Ascending aorta (tissue), 2 donors: ENCODE measurements at regions not wholly inside any gene's neighbourhood (a gene's known extent, or its start where the extent isn't known, plus 50 kb on each side); places are given as distances from the start of the nearest gene placed in this dataset.

ENCODE experiments used
- DNase-seq, 2 donors: peaks; one replicate each; pipeline ENCODE4 v3.0.0-alpha.2; 2019; ENCODE audit warnings: low spot score in 2 of 2
- H3K27ac ChIP-seq, 2 donors: fragments of 200-600 bp; sonication (generic); one replicate each; pipeline ENCODE4 v1.5.1; 2016 to 2017; ENCODE audit warnings: mild to moderate bottlenecking in 1 of 2
- H3K27me3 ChIP-seq: fragments of 200-600 bp; sonication (generic); one replicate; pipeline ENCODE4 v1.5.1; 2017
- H3K36me3 ChIP-seq, 2 donors: fragments of 200-600 bp; sonication (generic); one replicate each; pipeline ENCODE4 v1.5.1; 2016
- H3K4me1 ChIP-seq, 2 donors: fragments of 200-600 bp; sonication (generic); one replicate each; pipeline ENCODE4 v1.5.1; 2016 to 2017; ENCODE audit warnings: mild to moderate bottlenecking in 1 of 2
- H3K4me3 ChIP-seq, 2 donors: fragments of 200-600 bp; sonication (generic); one replicate each; pipeline ENCODE4 v1.5.1; 2016 to 2017; ENCODE audit warnings: mild to moderate bottlenecking in 1 of 2
- H3K9me3 ChIP-seq, 2 donors: fragments of 200-600 bp; sonication (generic); one replicate each; pipeline ENCODE4 v1.5.1; 2016
- CTCF ChIP-seq, 3 experiments: fragments of 200-600 bp in 2 of 3; fragments of 450-650 bp in 1 of 3; sonication (generic) in 2 of 3; IDR thresholded peaks; one replicate each; pipeline ENCODE4 v1.5.1; 2016 to 2019; ENCODE audit warnings: antibody characterized with exemption in 3 of 3, mild to moderate bottlenecking in 1 of 3, moderate library complexity in 1 of 3
- intact Hi-C: fragments of 100-400 bp; cut with DNase I; formaldehyde crosslinking; loops from one replicate; pipeline ENCODE4 v1.15.1; 2023

- no peak for DNase-seq
- no peak for TF ChIP-seq CTCF (IDR thresholded peaks at IDR 0.05)
- no peak overlapping the region for H3K27ac ChIP-seq
These were observed 231.7 kb downstream of the C4orf33 start for GRCh38 chr4:129327637-129328036.

DNA sequence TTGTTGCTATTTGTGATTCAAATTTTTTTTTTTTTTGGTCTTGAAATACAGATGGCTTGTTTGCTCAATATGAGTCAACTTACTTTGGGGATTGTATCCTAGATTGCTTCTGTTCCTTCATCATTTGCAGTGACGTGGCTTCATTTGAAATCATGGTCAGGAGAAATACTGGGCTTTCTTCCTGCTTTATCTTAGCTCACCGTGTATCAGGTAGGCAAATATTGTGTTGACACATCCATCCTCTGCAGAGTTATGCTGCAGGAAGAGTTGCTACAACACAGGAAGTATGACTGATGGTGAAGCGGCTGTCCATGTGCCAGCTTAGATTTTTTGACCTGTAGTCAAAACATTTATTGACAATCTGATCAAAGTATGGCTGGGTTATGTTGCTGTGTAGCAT lies 232.2 kb downstream of the C4orf33 start:
- no peaks in the 10 kb centered on the region for H3K36me3 ChIP-seq
- no peak for TF ChIP-seq CTCF (IDR thresholded peaks at IDR 0.05)
- no peaks in the 10 kb centered on the region for H3K9me3 ChIP-seq
- no peak overlapping the region for H3K27ac ChIP-seq
- no peaks in the 10 kb centered on the region for H3K27me3 ChIP-seq
- DNase-seq = no peak
- no peaks in the 10 kb centered on the region for H3K4me1 ChIP-seq
- intact Hi-C loops = no loop called here
- no peak overlapping the region for H3K4me3 ChIP-seq

More at GRCh38 chr4:129327637-129328036, 231.7 kb downstream of the C4orf33 start:
- no peak overlapping the region for H3K4me3 ChIP-seq
- intact Hi-C loops = no loop called here
- H3K9me3 ChIP-seq = no peaks in the 10 kb centered on the region
- no peaks in the 10 kb centered on the region for H3K27me3 ChIP-seq
- H3K4me1 ChIP-seq = no peaks in the 10 kb centered on the region
- no peaks in the 10 kb centered on the region for H3K36me3 ChIP-seq

DNA sequence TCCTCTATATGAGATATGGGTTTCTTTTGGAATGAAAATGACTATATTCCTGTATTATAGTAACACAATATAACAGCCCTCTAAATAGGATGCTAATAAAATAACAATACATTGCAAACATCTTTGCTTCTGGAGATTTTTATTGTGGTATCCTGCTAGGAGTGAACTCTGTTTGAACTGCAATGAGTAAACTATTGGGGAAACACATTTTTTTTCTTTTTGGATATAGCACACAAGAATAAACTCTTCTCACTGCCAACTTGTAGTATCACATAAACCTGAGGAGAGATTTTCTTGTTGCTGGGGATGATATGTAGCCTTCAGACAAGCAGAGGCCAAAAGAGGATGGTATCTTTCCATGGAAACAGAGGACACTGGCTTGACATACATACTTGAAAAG lies 238.2 kb downstream of the C4orf33 start:
- Histone ChIP-seq H3K27ac (no peak overlapping the region), H3K4me3 (no peak overlapping the region), H3K27me3 (no peaks in the 10 kb centered on the region), H3K4me1 (no peaks in the 10 kb centered on the region), H3K9me3 (no peaks in the 10 kb centered on the region), H3K36me3 (no peaks in the 10 kb centered on the region)
- intact Hi-C loops = no loop called here
- no peak for DNase-seq
- TF ChIP-seq CTCF (IDR thresholded peaks at IDR 0.05) = no peak

DNA sequence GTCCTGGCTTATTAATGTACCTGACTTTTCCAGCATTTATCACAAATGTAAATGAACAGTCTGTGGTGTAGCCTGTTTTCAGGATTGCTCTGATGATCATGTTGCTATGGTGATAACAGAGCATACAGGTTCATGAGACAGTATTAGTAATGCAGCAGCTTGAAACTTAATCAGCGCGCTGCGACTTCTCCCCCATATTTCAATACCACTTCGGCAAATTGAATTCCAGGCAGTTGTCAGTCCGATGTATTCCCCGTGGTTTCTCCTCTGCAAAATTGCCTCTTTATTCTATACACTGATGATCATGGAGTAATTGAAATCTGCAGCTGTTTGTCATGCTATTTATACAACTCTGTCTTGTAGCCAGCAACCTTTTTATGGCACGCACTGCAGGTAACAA lies 239.3 kb downstream of the C4orf33 start:
- H3K4me1 ChIP-seq = no peaks in the 10 kb centered on the region
- H3K36me3 ChIP-seq = no peaks in the 10 kb centered on the region
- no peak overlapping the region for H3K27ac ChIP-seq
- no peak overlapping the region for H3K4me3 ChIP-seq
- intact Hi-C loops = no loop called here
- H3K9me3 ChIP-seq = no peaks in the 10 kb centered on the region
- DNase-seq = no peak
- no peaks in the 10 kb centered on the region for H3K27me3 ChIP-seq
- no peak for TF ChIP-seq CTCF (IDR thresholded peaks at IDR 0.05)

GRCh38 chr4:129335818-129336217 lies 239.9 kb downstream of the C4orf33 start:
- DNase-seq = no peak
- intact Hi-C loops = no loop called here
- Histone ChIP-seq H3K27ac (no peak overlapping the region), H3K36me3 (no peaks in the 10 kb centered on the region), H3K4me3 (no peak overlapping the region), H3K4me1 (no peaks in the 10 kb centered on the region), H3K9me3 (no peaks in the 10 kb centered on the region), H3K27me3 (no peaks in the 10 kb centered on the region)
- no peak for TF ChIP-seq CTCF (IDR thresholded peaks at IDR 0.05)
